ENCODE measurements at regions not wholly inside any gene's neighbourhood (a gene's known extent, or its start where the extent isn't known, plus 50 kb on each side); places are given as distances from the start of the nearest gene placed in this dataset.

DNA sequence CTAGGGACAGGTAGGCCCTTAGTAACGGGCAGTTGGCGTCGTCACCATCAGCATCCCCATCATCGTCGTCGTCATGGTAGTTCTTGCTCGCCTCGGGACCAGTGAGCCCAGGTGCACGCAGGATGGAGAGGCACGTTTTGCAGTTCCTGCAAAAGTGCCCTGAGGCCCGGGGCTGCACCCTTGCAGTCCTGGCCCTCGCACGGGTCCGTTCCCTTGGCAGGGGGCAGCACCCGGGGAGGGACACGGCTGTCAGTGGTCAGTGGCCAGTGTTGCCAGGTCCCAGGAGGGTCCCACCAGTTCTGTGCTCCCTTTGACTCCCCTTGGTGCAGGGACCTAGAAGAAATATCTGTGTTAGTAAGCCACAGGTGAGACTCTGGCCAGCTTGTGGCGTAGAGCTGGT, 243.9 kb upstream of the CIBAR2 start:
- TF ChIP-seq, protein P1, sequence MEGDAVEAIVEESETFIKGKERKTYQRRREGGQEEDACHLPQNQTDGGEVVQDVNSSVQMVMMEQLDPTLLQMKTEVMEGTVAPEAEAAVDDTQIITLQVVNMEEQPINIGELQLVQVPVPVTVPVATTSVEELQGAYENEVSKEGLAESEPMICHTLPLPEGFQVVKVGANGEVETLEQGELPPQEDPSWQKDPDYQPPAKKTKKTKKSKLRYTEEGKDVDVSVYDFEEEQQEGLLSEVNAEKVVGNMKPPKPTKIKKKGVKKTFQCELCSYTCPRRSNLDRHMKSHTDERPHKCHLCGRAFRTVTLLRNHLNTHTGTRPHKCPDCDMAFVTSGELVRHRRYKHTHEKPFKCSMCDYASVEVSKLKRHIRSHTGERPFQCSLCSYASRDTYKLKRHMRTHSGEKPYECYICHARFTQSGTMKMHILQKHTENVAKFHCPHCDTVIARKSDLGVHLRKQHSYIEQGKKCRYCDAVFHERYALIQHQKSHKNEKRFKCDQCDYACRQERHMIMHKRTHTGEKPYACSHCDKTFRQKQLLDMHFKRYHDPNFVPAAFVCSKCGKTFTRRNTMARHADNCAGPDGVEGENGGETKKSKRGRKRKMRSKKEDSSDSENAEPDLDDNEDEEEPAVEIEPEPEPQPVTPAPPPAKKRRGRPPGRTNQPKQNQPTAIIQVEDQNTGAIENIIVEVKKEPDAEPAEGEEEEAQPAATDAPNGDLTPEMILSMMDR (IDR thresholded peaks at IDR 0.05) = no peak
- TF ChIP-seq POLR2A (IDR thresholded peaks at IDR 0.05) = no peak

Measured in uterus (tissue), 2 donors.